Lower leg skin (tissue), 3 donors: ENCODE measurements at regions not wholly inside any gene's neighbourhood (a gene's known extent, or its start where the extent isn't known, plus 50 kb on each side); places are given as distances from the start of the nearest gene placed in this dataset.

Source experiments
- CTCF ChIP-seq, 3 donors: fragments of 450-650 bp; IDR thresholded peaks; one replicate each; pipeline ENCODE4 v1.5.1; 2016; ENCODE audit warnings: antibody characterized with exemption in 3 of 3, mild to moderate bottlenecking in 3 of 3, moderate library complexity in 2 of 3
- POLR2A ChIP-seq, 2 donors: fragments of 450-650 bp; IDR thresholded peaks; one replicate each; pipeline ENCODE4 v1.6.1; 2016 to 2017; ENCODE audit warnings: antibody characterized with exemption in 2 of 2, mild to moderate bottlenecking in 1 of 2, moderate library complexity in 1 of 2

- TF ChIP-seq CTCF (IDR thresholded peaks at IDR 0.05) (no peak), POLR2A (IDR thresholded peaks at IDR 0.05) (no peak)
These were observed 204.3 kb downstream of the SLITRK1 start for GRCh38 chr13:83677985-83678384.
